NOMO-1 (cell line): ENCODE measurements at regions not wholly inside any gene's neighbourhood (a gene's known extent, or its start where the extent isn't known, plus 50 kb on each side); places are given as distances from the start of the nearest gene placed in this dataset.
"Not testable (repeated sequence)": the region's sequence is repeated elsewhere in the genome, so short reads cannot be mapped to it uniquely, and the experiment has no call there.

Source experiments
- DNase-seq, 2 experiments: peaks; one replicate each; lab custom pipeline; 2025; ENCODE audit not compliant: unreplicated experiment in 2 of 2; lab: John Stamatoyannopoulos, UW

- peak in 1 of 2 experiments; percentile 42 for DNase-seq
Measured at GRCh38 chr21:25176637-25177412, 430.5 kb downstream of the MRPL39 start.

DNA sequence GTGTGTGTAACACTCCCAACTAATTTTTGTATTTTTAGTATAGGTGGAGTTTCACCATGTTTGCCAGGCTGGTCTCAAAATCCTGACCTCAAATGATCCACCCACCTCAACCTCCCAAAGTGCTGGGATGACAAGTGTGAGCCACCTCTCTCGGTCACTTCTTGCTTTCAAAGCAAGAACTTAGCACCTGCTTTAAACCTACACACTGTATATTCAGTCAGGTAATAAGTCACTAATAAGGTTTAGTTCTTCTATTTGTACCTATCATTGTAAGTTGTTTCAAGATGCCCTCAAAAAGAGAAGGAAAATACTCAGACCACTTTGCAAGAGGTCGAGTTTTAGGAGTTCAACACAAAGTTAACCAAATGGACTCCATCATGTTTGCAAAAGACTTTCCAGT is 431.3 kb downstream of the MRPL39 start:
- DNase-seq = no peak

- peak; percentile 78 to 93 for DNase-seq
Measured at GRCh38 chr21:25171438-25171837, 435.8 kb downstream of the MRPL39 start.

DNA sequence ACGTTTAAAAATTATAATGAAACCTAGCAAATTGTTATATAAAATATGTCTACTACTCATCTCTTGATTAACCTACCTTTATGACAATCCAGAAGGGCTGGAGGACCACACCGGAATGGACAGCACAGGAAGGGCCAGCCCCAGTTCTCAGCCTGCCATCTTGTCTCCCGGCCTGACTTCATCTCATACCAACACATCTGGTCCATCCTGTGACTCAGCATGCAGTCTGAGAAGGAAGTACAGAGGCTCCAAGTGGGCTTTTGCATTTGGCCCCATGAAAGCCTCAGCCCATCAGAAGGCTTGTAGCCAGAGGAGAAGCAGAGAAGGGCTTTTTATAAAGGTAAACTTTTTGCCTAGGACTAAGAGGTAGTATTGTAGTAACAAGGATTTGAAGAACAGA is 436.6 kb downstream of the MRPL39 start:
- no peak for DNase-seq

- no peak for DNase-seq
Measured at GRCh38 chr21:25169370-25169769, 437.9 kb downstream of the MRPL39 start.

- not testable (repeated sequence) for DNase-seq
Measured at GRCh38 chr21:25166904-25167303, 440.4 kb downstream of the MRPL39 start.

DNA sequence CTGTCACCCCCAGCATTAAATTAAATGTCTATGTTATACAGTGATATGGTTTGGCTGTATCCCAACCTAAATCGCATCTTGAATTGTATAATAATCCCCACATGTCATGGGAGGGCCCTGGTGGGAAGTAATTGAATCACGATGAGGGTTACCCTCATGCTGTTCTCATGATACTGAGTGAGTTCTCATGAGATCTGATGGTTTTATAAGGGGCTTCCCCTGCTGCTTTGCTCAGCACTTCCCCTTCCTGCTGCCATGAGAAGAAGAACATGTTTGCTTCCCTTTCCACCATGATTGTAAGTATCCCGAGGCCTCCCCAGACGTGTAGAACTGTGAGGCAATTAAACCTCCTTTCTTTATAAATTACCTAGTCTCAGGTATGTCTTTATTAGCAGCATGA is 445.7 kb downstream of the MRPL39 start:
- no peak for DNase-seq

GRCh38 chr21:25155020-25155419 is 452.3 kb downstream of the MRPL39 start:
- DNase-seq = not testable (repeated sequence)

DNA sequence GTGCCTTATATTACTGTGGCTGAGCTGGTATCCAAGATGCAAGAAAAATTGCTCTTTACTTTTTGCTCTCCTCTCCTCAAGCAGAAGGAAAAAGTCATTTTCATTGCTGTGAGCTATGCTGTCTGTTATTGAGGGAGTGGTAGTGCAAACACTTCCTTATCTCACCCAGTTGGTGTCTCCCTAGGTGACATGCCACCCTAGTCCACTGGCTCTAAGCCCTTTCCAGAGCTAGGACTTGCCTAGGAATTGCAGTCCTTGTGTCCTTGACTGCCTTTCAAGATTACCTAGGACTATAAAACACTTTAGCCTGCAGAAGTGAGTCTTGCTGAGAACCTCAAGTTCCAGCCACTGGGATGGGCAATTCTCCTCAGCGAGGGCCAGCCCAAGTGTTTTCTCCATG is 458.3 kb downstream of the MRPL39 start:
- no peak for DNase-seq

- DNase-seq = no peak
Measured at GRCh38 chr21:25139414-25139813, 467.9 kb downstream of the MRPL39 start.

- no peak for DNase-seq
Measured at GRCh38 chr21:25133939-25134338, 473.3 kb downstream of the MRPL39 start.

DNA sequence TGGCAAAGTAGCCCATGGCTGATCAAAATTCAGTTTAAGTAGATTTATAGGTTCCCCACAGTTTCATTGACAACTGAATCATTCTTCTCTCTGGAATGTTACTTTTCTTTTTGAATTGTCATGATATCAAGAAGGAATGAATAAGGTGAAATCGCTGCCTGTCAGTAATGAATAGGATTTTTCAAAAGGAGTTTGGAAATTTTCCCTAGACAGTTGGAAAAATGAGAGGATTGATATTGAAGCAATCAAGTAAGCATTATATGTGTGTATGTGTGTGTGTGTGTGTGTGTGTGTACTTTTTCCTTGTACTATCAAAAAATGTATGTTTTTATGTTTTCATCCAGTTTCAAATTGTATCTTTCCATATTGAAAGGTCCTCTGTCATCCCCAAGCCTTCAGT is 479.5 kb downstream of the MRPL39 start:
- no peak for DNase-seq

DNA sequence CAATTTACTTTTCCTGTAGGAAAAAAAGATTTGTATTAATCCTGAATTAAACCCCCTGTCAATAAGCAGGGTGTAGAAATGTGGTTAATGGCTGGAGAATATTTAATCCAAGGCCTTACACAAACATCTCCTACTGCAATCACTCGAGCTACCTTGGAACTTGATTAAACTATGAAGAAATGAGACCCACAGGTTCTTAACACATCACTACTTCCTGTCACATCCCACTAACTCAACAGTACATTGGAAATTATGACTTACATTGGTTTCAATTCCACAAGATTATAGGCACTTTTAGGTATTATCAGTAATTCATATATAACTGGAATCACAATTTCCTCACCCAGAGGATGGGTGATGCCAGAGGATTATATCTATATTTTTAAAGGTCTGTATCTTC is 480.3 kb downstream of the MRPL39 start:
- no peak for DNase-seq

- DNase-seq = no peak
Measured at GRCh38 chr21:25126564-25126963, 480.7 kb downstream of the MRPL39 start.

GRCh38 chr21:25118648-25119047 is 488.6 kb downstream of the MRPL39 start:
- DNase-seq = no peak

GRCh38 chr21:25115021-25115420 is 492.3 kb downstream of the MRPL39 start:
- DNase-seq = no peak

DNA sequence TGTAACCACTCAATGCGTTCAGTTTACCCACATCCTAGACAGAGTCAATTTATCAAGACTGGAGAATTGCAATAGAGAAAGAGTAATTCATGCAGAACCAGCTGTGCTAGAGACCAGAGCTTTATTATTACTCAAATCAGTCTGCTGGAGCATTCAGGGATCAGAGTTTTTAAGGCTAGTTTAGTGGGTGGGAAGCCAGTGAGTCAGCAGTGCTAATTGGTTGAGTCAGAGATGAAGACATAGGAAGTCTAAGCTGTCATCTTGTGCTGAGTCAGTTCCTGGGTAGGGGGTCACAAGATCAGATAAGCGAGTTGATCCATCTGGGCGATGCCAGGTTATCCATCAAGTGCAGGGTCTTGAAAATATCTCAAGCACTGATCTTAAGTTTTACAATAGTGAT is 499.6 kb downstream of the MRPL39 start:
- peak in 1 of 2 experiments; percentile 40 for DNase-seq

DNA sequence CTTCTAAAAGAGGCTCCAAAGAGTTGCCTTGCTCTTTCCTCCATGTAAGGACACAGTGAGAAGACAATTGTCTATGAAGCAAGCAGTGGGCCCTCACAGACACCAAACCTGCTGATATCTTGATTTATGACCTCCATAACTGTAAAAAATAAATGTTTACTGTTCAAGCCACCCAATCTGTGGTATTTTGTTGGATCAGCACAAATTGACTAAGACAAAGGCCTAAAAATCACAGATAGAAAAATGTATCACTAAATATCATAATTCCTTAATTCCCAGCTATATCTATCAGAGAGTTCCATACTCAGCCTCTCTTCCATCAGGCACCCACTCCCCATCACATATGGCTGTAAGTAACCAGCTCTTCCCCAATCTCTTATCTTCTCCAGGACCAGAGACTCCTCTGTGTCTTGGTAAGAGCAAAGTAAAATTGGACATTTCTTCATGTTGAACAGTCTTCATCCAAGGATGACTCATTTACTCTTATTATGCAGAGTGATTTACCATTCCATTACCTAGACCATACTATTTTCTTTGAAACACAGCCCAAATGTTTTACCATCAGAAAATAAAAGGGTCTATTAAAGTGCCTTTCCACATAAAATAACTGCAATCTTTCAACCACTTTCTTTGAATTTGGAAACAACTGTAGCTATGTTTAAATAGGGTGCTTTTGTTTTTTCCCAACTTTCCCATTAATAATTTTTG is 503.6 kb downstream of the MRPL39 start:
- DNase-seq = no peak

GRCh38 chr21:25097648-25098047 is 509.6 kb downstream of the MRPL39 start:
- no peak for DNase-seq

GRCh38 chr21:25094695-25095094 is 512.6 kb downstream of the MRPL39 start:
- DNase-seq = no peak

DNA sequence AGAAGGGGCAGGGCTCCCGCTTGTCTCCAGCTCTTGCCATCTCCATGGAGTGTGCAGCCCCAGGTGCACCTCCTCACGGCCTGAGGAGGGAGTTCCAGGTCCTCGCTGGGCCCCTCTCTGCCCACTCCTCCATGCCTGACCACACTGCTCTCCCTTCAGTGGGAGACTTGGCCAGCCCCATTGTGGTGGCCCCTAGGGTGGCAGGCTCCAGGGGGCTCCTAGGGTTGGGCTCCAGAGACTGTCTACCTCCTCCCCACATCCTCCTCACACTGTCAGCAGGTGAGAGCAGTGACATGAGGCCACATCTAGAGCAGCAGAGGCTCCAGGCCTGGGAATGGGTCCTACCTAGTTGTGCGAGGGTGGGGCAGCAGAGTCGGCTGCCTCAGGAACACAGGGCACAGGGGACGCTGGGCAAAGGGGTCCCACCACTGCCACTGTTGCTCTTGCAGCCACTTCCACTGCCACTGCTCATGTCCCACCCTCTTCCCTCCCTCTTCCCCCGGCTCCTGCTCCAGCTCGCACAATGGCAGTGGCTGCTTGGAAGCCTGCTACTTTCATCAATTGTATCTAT is 514.8 kb downstream of the MRPL39 start:
- no peak for DNase-seq

DNA sequence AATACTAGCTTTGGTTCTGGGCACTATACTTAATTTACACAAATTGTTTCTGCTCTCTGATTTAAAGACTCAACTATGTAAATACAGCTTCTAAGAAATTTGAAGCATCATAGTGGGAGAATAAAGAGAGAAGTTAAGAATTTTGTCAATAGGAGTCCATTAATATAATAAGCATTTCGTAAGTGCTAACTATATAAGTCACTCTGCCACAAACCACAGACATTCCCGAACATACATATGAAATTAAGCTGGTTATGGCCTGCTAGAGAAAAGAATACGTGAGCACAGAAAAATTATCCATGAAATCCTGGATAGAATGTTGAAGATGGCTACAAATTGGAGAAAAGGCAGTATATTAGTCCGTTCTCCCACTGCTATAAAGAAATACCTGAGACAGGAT is 526.2 kb downstream of the MRPL39 start:
- DNase-seq = peak in 1 of 2 experiments; percentile 25
